Endothelial cell of umbilical vein (primary cell): ENCODE measurements at regions not wholly inside any gene's neighbourhood (a gene's known extent, or its start where the extent isn't known, plus 50 kb on each side); places are given as distances from the start of the nearest gene placed in this dataset. TPM values are rescaled to one million over a fixed set of nuclear protein-coding genes. Genes with fewer than 3 reads are reported as not detected.

Experiments
- BruUV-seq: library from RNA; stranded (reverse); fragments of 400-500 nt; replicated peaks from 2 replicates; lab custom pipeline; 2021; lab: Mats Ljungman, UMichigan
- CTCF ChIA-PET: fragments of 300-600, 350-600 bp; sonication (Branson Sonifier 250); formaldehyde crosslinking; loops from one replicate; lab custom pipeline; 2021; ENCODE audit warnings: antibody characterized with exemption, inconsistent platforms; lab: Charles Lee
- POLR2A ChIA-PET: fragments of 300-600, 350-600 bp; sonication (Branson Sonifier 250); formaldehyde crosslinking; loops from one replicate; lab custom pipeline; 2021; ENCODE audit warnings: antibody characterized with exemption, inconsistent platforms; lab: Charles Lee
- DNase-seq: peaks from one replicate; pipeline ENCODE4 v3.0.0-alpha.2; 2011; ENCODE audit warnings: low read depth, low spot score
- FAIRE-seq: peaks from 2 replicates; lab custom pipeline; 2011; peaks lifted over from hg19 to GRCh38; lab: Jason Lieb, UNC
- H2AFZ ChIP-seq: 2 replicates; pipeline ENCODE4 v1.6.0; 2012; ENCODE audit warnings: low read depth, low read length, control low read depth, inconsistent platforms
- H3K27ac ChIP-seq: 2 replicates; pipeline ENCODE4 v1.5.1; 2011; ENCODE audit warnings: low read depth, mild to moderate bottlenecking, control low read depth, low read length, moderate library complexity; ENCODE audit not compliant: insufficient read depth
- H3K27me3 ChIP-seq, 2 experiments: 2 replicates each; pipeline versions ENCODE4 v1.6.0 to v1.6.1; 2011; ENCODE audit warnings: low read length in 2 of 2, mixed read lengths in 1 of 2; ENCODE audit not compliant: control insufficient read depth in 2 of 2, insufficient read depth in 2 of 2
- H3K36me3 ChIP-seq, 2 experiments: 2 replicates in 1 of 2; 3 replicates in 1 of 2; pipeline ENCODE4 v1.5.1; 2011; ENCODE audit warnings: low read length in 2 of 2, mild to moderate bottlenecking in 1 of 2, moderate library complexity in 1 of 2; ENCODE audit not compliant: control insufficient read depth in 2 of 2, insufficient read depth in 2 of 2; ENCODE audit errors: extremely low read depth in 1 of 2
- H3K4me1 ChIP-seq: 3 replicates; pipeline ENCODE4 v1.5.1; 2011; ENCODE audit warnings: mild to moderate bottlenecking, low read length; ENCODE audit not compliant: control insufficient read depth, insufficient read depth; ENCODE audit errors: extremely low read depth
- H3K4me2 ChIP-seq: 2 replicates; pipeline ENCODE4 v1.6.1; 2011; ENCODE audit warnings: low read length, control low read depth, mixed read lengths; ENCODE audit not compliant: insufficient read depth
- H3K4me3 ChIP-seq, 3 experiments: fragments of 200-600 bp in 1 of 3; sonication (generic), shearing (Covaris generic) in 1 of 3; replicated peaks in 1 of 3; 2 replicates each; pipeline ENCODE4 v1.5.1; 2011 to 2016; ENCODE audit warnings: control low read depth in 3 of 3, low read length in 3 of 3, mild to moderate bottlenecking in 2 of 3, inconsistent platforms in 1 of 3, low read depth in 1 of 3, moderate library complexity in 1 of 3; ENCODE audit not compliant: insufficient read depth in 1 of 3
- H3K79me2 ChIP-seq: 2 replicates; pipeline ENCODE4 v1.6.0; 2012; ENCODE audit warnings: low read length, inconsistent platforms; ENCODE audit not compliant: control insufficient read depth, insufficient read depth
- H3K9ac ChIP-seq: replicated peaks from 2 replicates; pipeline ENCODE3; 2011; ENCODE audit warnings: low read length, control low read depth; ENCODE audit not compliant: insufficient read depth; ENCODE audit errors: extremely low read depth
- H3K9me1 ChIP-seq: replicated peaks from 3 replicates; pipeline ENCODE4 v1.6.0; 2011; ENCODE audit warnings: mild to moderate bottlenecking, low read length; ENCODE audit not compliant: control insufficient read depth, insufficient read depth; ENCODE audit errors: extremely low read depth
- H3K9me3 ChIP-seq: replicated peaks from 2 replicates; pipeline ENCODE4 v1.5.1; 2012; ENCODE audit warnings: low read length, inconsistent platforms; ENCODE audit not compliant: control insufficient read depth, insufficient read depth
- H4K20me1 ChIP-seq: replicated peaks from 2 replicates; pipeline ENCODE3; 2011; ENCODE audit warnings: mild to moderate bottlenecking, low read length; ENCODE audit not compliant: control insufficient read depth, insufficient read depth; ENCODE audit errors: extremely low read depth
- EZH2 ChIP-seq: IDR thresholded peaks from 2 replicates; pipeline ENCODE4 v1.6.1; 2012; ENCODE audit warnings: borderline replicate concordance, low read depth, mild to moderate bottlenecking, moderate library complexity, low read length, inconsistent platforms; ENCODE audit not compliant: severe bottlenecking
- FOS ChIP-seq: IDR thresholded peaks from 2 replicates; pipeline ENCODE4 v1.6.1; 2011; ENCODE audit warnings: mild to moderate bottlenecking, low read length, moderate library complexity, borderline replicate concordance; ENCODE audit not compliant: insufficient read depth
- GATA2 ChIP-seq: IDR thresholded peaks from 2 replicates; pipeline ENCODE4 v1.7.0; 2011; ENCODE audit warnings: low read depth, mild to moderate bottlenecking, moderate library complexity, mixed read lengths, low read length; ENCODE audit not compliant: insufficient read length, insufficient read depth
- JUN ChIP-seq: IDR thresholded peaks from 2 replicates; pipeline ENCODE4 v1.6.1; 2011; ENCODE audit warnings: borderline replicate concordance, low read depth; ENCODE audit not compliant: insufficient read length, insufficient read depth
- MAX ChIP-seq: IDR thresholded peaks from 2 replicates; pipeline ENCODE4 v1.6.1; 2011; ENCODE audit not compliant: insufficient read depth, insufficient read length
- MYC ChIP-seq: IDR thresholded peaks from one replicate; pipeline ENCODE4 v1.6.1; 2011; ENCODE audit warnings: mild to moderate bottlenecking, low read depth, low read length
- POLR2A ChIP-seq: IDR thresholded peaks from 2 replicates; pipeline ENCODE4 v1.6.1; 2012; ENCODE audit warnings: low read depth, mild to moderate bottlenecking, control low read depth, low read length
- POLR2AphosphoS5 ChIP-seq: IDR thresholded peaks from 2 replicates; pipeline ENCODE4 v1.6.1; 2012; ENCODE audit warnings: low read depth, mild to moderate bottlenecking, control low read depth, low read length, moderate library complexity; ENCODE audit not compliant: insufficient read depth
- dilution Hi-C: fragments of 300-500 bp; cut with MboI; formaldehyde crosslinking; loops from one replicate; pipeline ENCODE4 v1.15.0; 2019; ENCODE audit warnings: low sequenced_read_pairs; ENCODE audit not compliant: extremely low pct_ligation_motif_present
- intact Hi-C: fragments of 100-400 bp; cut with micrococcal nuclease; formaldehyde crosslinking; loops from one replicate; pipeline ENCODE4 v1.10.0; 2022
- microRNA counts: library from miRNA; unstranded; fragments of <30 nt; microRNA quantifications from one replicate; lab custom pipeline; 2016
- microRNA-seq: library from miRNA; unstranded; fragments of <30 nt; microRNA quantifications from one replicate; pipeline ENCODE4 v1.2.0, GENCODE V29; 2021; ENCODE audit warnings: borderline number of aligned reads, borderline replicate concordance
- small RNA-seq: library from RNA; depleted of rRNA; stranded (forward); fragments of <200 nt; gene quantifications from one replicate; pipeline ENCODE3, GENCODE V24; 2012; ENCODE audit warnings: low replicate concordance, low read depth; ENCODE audit not compliant: insufficient read depth, insufficient read length
- TF ChIP-seq, protein P1 (sequence below), 2 donors: IDR thresholded peaks; 1 replicate in 1 of 2; 2 replicates in 1 of 2; pipeline ENCODE4 v1.5.1; 2011; ENCODE audit warnings: low read length in 2 of 2, mild to moderate bottlenecking in 2 of 2, moderate library complexity in 2 of 2, control low read depth in 1 of 2, inconsistent platforms in 1 of 2, low read depth in 1 of 2; ENCODE audit not compliant: insufficient read depth in 1 of 2; ENCODE audit errors: extremely low read depth in 1 of 2

DNA sequence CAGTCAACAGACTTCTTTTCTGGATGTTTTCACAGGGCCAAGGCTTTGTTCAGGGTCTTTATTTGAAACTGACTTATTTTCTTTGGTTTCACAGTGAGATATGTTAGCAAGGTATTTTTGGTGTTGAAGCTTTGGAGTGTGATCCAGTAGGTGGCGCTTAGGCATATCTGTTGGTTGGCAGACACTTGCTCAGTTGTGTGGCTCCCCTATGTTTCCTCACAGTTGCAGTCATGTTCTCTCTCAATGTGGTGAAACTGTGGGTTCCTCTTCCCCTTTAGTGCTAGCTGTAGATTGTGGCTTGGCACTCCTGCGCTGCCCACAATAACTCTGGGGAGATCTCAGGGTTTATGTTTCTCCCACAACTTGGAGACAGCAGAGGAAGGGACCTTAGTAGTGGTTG lies 460.8 kb downstream of the SLITRK2 start:
- DNase-seq, result no peak
- ChIA-PET POLR2A (no interaction called here), CTCF (no interaction called here)
- H3K9ac ChIP-seq, result no peak overlapping the region
- H3K9me1 ChIP-seq, result no peaks in the 10 kb centered on the region
- no peaks in the 10 kb centered on the region for H3K79me2 ChIP-seq
- H3K4me1 ChIP-seq, result no peaks in the 10 kb centered on the region
- H4K20me1 ChIP-seq, result no peaks in the 10 kb centered on the region
- no peaks in the 10 kb centered on the region for H3K27me3 ChIP-seq
- dilution Hi-C loops, result no loop called here
- intact Hi-C loops, result no loop called here
- TF ChIP-seq POLR2AphosphoS5, result no peak
- TF ChIP-seq GATA2, result no peak
- TF ChIP-seq FOS, result no peak
- no peak for TF ChIP-seq MAX
- no peak for TF ChIP-seq EZH2
- TF ChIP-seq POLR2A, result no peak
- TF ChIP-seq MYC, result no peak
- no peak for TF ChIP-seq JUN
- TF ChIP-seq, protein P1, sequence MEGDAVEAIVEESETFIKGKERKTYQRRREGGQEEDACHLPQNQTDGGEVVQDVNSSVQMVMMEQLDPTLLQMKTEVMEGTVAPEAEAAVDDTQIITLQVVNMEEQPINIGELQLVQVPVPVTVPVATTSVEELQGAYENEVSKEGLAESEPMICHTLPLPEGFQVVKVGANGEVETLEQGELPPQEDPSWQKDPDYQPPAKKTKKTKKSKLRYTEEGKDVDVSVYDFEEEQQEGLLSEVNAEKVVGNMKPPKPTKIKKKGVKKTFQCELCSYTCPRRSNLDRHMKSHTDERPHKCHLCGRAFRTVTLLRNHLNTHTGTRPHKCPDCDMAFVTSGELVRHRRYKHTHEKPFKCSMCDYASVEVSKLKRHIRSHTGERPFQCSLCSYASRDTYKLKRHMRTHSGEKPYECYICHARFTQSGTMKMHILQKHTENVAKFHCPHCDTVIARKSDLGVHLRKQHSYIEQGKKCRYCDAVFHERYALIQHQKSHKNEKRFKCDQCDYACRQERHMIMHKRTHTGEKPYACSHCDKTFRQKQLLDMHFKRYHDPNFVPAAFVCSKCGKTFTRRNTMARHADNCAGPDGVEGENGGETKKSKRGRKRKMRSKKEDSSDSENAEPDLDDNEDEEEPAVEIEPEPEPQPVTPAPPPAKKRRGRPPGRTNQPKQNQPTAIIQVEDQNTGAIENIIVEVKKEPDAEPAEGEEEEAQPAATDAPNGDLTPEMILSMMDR (IDR thresholded peaks at IDR 0.05; ENCODE audit: extremely low read depth in 1 of 2, insufficient read depth in 1 of 2, low read depth in 1 of 2, low read length in 2 of 2), result no peak
- H3K9me3 ChIP-seq, result no peaks in the 10 kb centered on the region
- no peaks in the 10 kb centered on the region for H3K36me3 ChIP-seq
- no peak overlapping the region for H3K4me3 ChIP-seq
- BruUV-seq, result no TSS peak
- no peak for FAIRE-seq
- no peak overlapping the region for H3K4me2 ChIP-seq
- no peak overlapping the region for H3K27ac ChIP-seq
- no peak overlapping the region for H2AFZ ChIP-seq

MicroRNAs encoded in the stretch of these regions (microRNA counts, 767-probe panel; counts per million panel counts)
- microRNA hsa-miR-888-5p (lab: Ali Mortazavi, UCI) (723 counts per million, percentile 96 among the panel's probes with 10 or more counts), microRNA hsa-miR-890 (lab: Ali Mortazavi, UCI) (723 counts per million, percentile 96 among the panel's probes with 10 or more counts), microRNA hsa-miR-891a (lab: Ali Mortazavi, UCI) (723 counts per million, percentile 96 among the panel's probes with 10 or more counts), microRNA hsa-miR-891b (lab: Ali Mortazavi, UCI) (723 counts per million, percentile 96 among the panel's probes with 10 or more counts), microRNA hsa-miR-892a (lab: Ali Mortazavi, UCI) (723 counts per million, percentile 96 among the panel's probes with 10 or more counts), microRNA hsa-miR-892b (lab: Ali Mortazavi, UCI) (723 counts per million, percentile 96 among the panel's probes with 10 or more counts)

Small RNA genes in the stretch of these regions (microRNA-seq; reads per million reads assigned to microRNA genes)
- gene MIR888, result not detected
- gene MIR890, result not detected
- gene MIR891A, result not detected
- not detected for gene MIR891B
- not detected for gene MIR892A
- not detected for gene MIR892B
- gene MIR892C, result not detected

Small RNA genes in the stretch of these regions (small RNA-seq; reads per million reads assigned to genes)
- gene MIR888, result not detected
- not detected for gene MIR890
- gene MIR891A, result not detected
- not detected for gene MIR891B
- not detected for gene MIR892A
- gene MIR892B, result not detected
- not detected for gene MIR892C
